B cell (primary cell): ENCODE measurements at regions not wholly inside any gene's neighbourhood (a gene's known extent, or its start where the extent isn't known, plus 50 kb on each side); places are given as distances from the start of the nearest gene placed in this dataset.

Experiments
- CTCF ChIP-seq: fragments of 200-600 bp; IDR thresholded peaks from one replicate; pipeline ENCODE4 v1.8.0; 2022; ENCODE audit warnings: antibody characterized with exemption, mild to moderate bottlenecking
- EZH2 ChIP-seq: IDR thresholded peaks from 2 replicates; pipeline ENCODE4 v1.6.1; 2012; ENCODE audit warnings: borderline replicate concordance, low read depth, mild to moderate bottlenecking, moderate library complexity, low read length; ENCODE audit not compliant: insufficient read depth, poor library complexity, severe bottlenecking

GRCh38 chr17:77706938-77707337 is 251.6 kb upstream of the TNRC6C start:
- no peak for TF ChIP-seq CTCF
- TF ChIP-seq EZH2, result no peak
